Mesothelial cell of epicardium (in vitro differentiated cells): ENCODE measurements at regions not wholly inside any gene's neighbourhood (a gene's known extent, or its start where the extent isn't known, plus 50 kb on each side); places are given as distances from the start of the nearest gene placed in this dataset.

Experiments used
- DNase-seq, 2 experiments: peaks; one replicate each; pipeline ENCODE4 v3.0.0; 2021; ENCODE audit warnings: low spot score in 2 of 2; ENCODE audit not compliant: unreplicated experiment in 2 of 2
- H3K27ac Mint-ChIP-seq: 2 replicates; pipeline ENCODE4 v1.8.0; 2021; ENCODE audit warnings: mixed read lengths
- H3K27me3 Mint-ChIP-seq: 2 replicates; pipeline ENCODE4 v1.8.0; 2021; ENCODE audit warnings: low read depth, mixed read lengths
- H3K36me3 Mint-ChIP-seq: 2 replicates; pipeline ENCODE4 v1.8.0; 2021; ENCODE audit warnings: mixed read lengths
- H3K4me1 Mint-ChIP-seq: 2 replicates; pipeline ENCODE4 v1.8.0; 2021; ENCODE audit warnings: mixed read lengths
- H3K4me3 Mint-ChIP-seq: 2 replicates; pipeline ENCODE4 v1.8.0; 2021; ENCODE audit warnings: mild to moderate bottlenecking, moderate library complexity, mixed read lengths
- H3K9me3 Mint-ChIP-seq: 2 replicates; pipeline ENCODE4 v1.8.0; 2021; ENCODE audit warnings: mixed read lengths
- TF ChIP-seq, protein P1 (sequence below): fragments of 200-600 bp; sonication (generic); IDR thresholded peaks from one replicate; pipeline ENCODE4 v1.5.0; 2021; ENCODE audit warnings: antibody characterized with exemption; ENCODE audit not compliant: unreplicated experiment

DNA sequence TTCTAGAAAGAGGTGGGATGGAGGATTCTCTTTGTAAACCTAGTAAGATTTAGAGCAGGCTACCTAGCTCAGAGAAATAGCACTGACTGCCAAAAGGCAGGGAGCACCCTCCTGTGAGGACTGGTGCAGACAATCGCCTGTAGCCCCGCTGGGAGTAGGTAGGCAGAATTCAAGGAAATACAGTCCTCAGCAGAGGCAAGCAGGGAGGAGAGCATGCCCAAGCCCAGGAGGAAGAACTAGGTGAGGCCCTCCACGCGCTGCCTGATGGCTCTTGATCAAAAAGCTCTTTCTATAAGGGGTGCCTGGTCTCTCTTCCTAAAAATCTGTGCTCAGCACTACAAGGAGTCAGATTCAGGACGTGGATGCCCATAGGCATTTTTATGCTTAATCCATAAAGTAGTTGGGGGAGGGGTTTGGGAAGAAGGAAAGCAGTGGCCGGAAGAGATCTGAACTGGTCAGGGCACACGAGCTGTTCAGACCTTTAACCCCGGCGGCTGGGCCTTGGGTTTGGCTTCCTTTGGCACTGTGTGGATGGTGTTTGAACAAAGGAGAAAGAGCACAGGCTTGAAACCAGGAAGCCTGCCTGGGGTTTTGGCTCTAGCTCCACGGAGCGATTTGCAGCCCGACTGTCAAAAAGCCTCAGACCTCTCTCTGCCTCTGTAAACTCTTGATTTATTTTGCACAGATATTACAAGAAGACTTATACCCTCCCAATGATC is 320.6 kb downstream of the FOXO1 start:
- no peak for DNase-seq
- Mint-ChIP-seq H3K36me3 (no peaks in the 10 kb centered on the region), H3K27ac (no peak overlapping the region), H3K4me3 (no peak overlapping the region), H3K27me3 (no peaks in the 10 kb centered on the region), H3K9me3 (no peaks in the 10 kb centered on the region), H3K4me1 (peaks cover 63% of the 10 kb centered on the region)
- TF ChIP-seq, protein P1, sequence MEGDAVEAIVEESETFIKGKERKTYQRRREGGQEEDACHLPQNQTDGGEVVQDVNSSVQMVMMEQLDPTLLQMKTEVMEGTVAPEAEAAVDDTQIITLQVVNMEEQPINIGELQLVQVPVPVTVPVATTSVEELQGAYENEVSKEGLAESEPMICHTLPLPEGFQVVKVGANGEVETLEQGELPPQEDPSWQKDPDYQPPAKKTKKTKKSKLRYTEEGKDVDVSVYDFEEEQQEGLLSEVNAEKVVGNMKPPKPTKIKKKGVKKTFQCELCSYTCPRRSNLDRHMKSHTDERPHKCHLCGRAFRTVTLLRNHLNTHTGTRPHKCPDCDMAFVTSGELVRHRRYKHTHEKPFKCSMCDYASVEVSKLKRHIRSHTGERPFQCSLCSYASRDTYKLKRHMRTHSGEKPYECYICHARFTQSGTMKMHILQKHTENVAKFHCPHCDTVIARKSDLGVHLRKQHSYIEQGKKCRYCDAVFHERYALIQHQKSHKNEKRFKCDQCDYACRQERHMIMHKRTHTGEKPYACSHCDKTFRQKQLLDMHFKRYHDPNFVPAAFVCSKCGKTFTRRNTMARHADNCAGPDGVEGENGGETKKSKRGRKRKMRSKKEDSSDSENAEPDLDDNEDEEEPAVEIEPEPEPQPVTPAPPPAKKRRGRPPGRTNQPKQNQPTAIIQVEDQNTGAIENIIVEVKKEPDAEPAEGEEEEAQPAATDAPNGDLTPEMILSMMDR = no peak

DNA sequence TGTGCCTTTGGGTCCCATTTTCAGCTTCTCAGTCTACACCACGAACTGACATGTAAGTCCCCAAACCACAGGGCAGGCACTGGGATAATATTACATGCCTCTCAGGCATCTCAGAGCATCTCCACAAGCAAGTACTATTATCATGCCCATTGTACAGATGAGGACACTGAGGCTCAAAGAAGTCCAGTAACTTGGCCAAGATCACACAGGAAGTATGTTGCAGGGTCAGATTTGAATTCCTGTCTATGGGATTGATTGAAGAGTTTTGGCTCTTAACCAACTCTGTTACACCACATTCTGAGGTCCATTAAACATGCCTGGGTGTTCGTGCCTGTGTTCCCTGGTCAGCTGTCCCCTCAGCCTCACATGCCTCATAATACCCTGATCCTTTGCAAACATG is 319.8 kb downstream of the FOXO1 start:
- Mint-ChIP-seq H3K4me1 (peaks cover 60% of the 10 kb centered on the region), H3K9me3 (no peaks in the 10 kb centered on the region), H3K36me3 (no peaks in the 10 kb centered on the region), H3K4me3 (no peak overlapping the region), H3K27ac (no peak overlapping the region), H3K27me3 (no peaks in the 10 kb centered on the region)
- TF ChIP-seq, protein P1 = no peak
- no peak for DNase-seq

DNA sequence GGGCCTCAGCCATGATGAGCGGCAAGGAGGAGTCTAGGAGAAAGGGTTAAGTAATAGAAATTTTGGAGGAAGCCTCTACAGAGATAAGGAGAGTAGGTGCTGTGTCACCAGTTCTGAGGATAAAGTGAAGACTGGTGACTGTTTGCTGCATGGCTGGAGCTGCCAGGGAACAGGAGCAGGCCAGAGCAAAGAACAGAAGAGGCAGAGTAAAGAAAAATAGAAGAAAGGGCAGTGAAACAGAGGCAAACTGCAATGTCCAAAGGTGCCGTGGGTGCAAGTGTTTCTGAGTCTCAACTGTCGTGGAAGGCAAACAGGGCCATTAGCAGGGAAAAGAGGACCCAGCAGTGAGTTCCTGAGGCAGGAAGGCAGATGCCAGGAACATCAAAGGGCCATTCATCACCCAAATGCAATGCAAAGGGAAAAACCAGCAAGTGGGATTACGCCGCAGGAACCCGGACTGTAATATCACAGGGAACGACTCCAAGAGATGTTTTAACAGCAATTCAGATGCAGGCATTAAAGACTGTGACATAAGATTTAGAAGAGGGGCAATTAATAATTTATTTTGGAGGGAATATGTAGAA is 318.3 kb downstream of the FOXO1 start:
- H3K4me1 Mint-ChIP-seq = peaks cover 64% of the 10 kb centered on the region
- no peaks in the 10 kb centered on the region for H3K27me3 Mint-ChIP-seq
- TF ChIP-seq, protein P1 = no peak
- H3K4me3 Mint-ChIP-seq = no peak overlapping the region
- no peaks in the 10 kb centered on the region for H3K36me3 Mint-ChIP-seq
- no peak for DNase-seq
- H3K9me3 Mint-ChIP-seq = no peaks in the 10 kb centered on the region
- no peak overlapping the region for H3K27ac Mint-ChIP-seq

GRCh38 chr13:40350283-40350992 is 316.0 kb downstream of the FOXO1 start:
- DNase-seq = no peak
- no peaks in the 10 kb centered on the region for H3K27me3 Mint-ChIP-seq
- TF ChIP-seq, protein P1 = no peak
- H3K36me3 Mint-ChIP-seq = no peaks in the 10 kb centered on the region
- peaks cover 1% of the 10 kb centered on the region for H3K9me3 Mint-ChIP-seq
- H3K4me3 Mint-ChIP-seq = no peak overlapping the region
- peaks cover 53% of the 10 kb centered on the region for H3K4me1 Mint-ChIP-seq
- no peak overlapping the region for H3K27ac Mint-ChIP-seq

DNA sequence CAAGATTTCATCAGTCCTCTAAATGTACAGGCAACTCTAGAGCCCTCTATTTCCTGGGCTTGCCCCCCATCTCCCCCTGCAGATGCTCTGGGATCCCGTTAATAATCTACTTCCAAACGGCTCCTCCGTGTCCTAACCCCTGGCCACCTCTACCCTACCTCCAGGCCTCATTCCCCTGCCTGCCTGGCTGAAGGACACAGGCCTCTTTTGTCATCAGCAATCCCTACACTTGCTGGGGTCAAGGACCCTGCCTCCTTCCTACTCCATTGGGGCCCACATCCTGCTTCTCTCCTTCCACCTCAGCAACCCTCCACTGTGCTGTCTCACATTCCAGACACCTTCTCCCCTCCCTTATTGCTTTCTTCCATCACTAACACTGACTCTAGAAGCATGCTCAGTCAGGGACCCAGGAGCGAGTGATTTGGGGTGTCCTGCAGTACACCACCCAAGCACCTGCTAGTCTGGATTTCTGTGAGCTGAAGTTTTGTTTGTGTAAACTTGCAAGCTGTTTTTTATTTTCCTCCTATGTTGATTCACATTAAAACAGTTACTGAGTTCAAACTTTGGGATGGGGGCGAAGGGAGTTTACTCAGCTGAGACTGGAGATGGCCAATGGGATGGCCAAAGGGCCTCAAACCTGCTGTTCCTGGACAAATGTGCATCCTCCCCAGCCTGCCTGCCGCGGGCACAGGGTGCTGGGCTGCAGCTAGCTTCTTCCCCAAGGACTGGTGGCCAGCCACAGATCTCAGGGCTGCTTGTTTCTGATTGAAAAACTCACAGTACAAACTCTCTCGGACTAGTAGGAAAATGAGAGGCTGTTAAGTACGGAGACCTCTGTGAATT is 314.7 kb downstream of the FOXO1 start:
- peaks cover 7% of the 10 kb centered on the region for H3K9me3 Mint-ChIP-seq
- DNase-seq = no peak
- no peaks in the 10 kb centered on the region for H3K36me3 Mint-ChIP-seq
- no peak overlapping the region for H3K4me3 Mint-ChIP-seq
- TF ChIP-seq, protein P1 = no peak
- peak overlapping the region; percentile 52 for H3K27ac Mint-ChIP-seq
- H3K27me3 Mint-ChIP-seq = no peaks in the 10 kb centered on the region
- peaks cover 51% of the 10 kb centered on the region for H3K4me1 Mint-ChIP-seq
